ENCODE measurements at regions not wholly inside any gene's neighbourhood (a gene's known extent, or its start where the extent isn't known, plus 50 kb on each side); places are given as distances from the start of the nearest gene placed in this dataset.

DNA sequence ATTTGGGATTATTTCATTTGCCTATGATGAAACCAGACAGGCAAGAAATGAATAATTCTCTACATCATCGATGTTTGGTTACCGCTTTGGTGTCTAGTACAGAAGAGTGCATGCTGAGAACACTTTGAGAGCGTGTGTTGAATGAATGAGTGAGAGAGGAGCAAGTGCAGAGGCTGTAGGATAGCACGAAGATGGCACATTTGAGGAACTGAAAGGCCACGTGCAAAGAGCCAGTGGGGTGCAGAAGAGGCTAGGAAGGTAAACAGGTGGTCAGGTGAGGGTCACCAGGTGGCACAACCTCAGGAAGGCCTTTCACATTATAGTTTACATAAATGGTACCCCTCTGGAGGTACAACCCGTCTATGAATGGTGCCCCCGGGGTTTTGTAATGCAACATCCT is 80.1 kb upstream of the SPHKAP start:
- TF ChIP-seq, protein P1, sequence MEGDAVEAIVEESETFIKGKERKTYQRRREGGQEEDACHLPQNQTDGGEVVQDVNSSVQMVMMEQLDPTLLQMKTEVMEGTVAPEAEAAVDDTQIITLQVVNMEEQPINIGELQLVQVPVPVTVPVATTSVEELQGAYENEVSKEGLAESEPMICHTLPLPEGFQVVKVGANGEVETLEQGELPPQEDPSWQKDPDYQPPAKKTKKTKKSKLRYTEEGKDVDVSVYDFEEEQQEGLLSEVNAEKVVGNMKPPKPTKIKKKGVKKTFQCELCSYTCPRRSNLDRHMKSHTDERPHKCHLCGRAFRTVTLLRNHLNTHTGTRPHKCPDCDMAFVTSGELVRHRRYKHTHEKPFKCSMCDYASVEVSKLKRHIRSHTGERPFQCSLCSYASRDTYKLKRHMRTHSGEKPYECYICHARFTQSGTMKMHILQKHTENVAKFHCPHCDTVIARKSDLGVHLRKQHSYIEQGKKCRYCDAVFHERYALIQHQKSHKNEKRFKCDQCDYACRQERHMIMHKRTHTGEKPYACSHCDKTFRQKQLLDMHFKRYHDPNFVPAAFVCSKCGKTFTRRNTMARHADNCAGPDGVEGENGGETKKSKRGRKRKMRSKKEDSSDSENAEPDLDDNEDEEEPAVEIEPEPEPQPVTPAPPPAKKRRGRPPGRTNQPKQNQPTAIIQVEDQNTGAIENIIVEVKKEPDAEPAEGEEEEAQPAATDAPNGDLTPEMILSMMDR (conservative IDR thresholded peaks at IDR 0.05 in 1 of 2, IDR thresholded peaks at IDR 0.05 in 1 of 2; ENCODE audit: low read depth in 1 of 2, low read length in 2 of 2): no peak
- no peak for TF ChIP-seq EZH2 (IDR thresholded peaks at IDR 0.05; ENCODE audit: low read length, missing control alignments)
